DND-41 (cell line): ENCODE measurements at regions not wholly inside any gene's neighbourhood (a gene's known extent, or its start where the extent isn't known, plus 50 kb on each side); places are given as distances from the start of the nearest gene placed in this dataset.

ENCODE experiments used
- ATAC-seq: fragments of 200-7000 bp; cut with Tn5 transposase; 3 replicates; pipeline ENCODE4 v1.9.1; 2021; ENCODE audit warnings: low read depth; ENCODE audit not compliant: insufficient read depth
- DNase-seq: peaks from one replicate; pipeline ENCODE4 v3.0.0-alpha.2; 2020
- H2AFZ ChIP-seq: 2 replicates; pipeline ENCODE4 v1.6.0; 2012; ENCODE audit warnings: low read depth, low read length
- H3K27ac ChIP-seq: 2 replicates; pipeline ENCODE4 v1.5.1; 2012; ENCODE audit warnings: low read length, inconsistent platforms
- H3K27me3 ChIP-seq: fragments of 200-600 bp; sonication (generic); 2 replicates; pipeline ENCODE4 v1.6.0; 2012; ENCODE audit warnings: low read length, mild to moderate bottlenecking, inconsistent platforms; ENCODE audit not compliant: insufficient read depth, poor library complexity
- H3K36me3 ChIP-seq: 2 replicates; pipeline ENCODE4 v1.5.1; 2012; ENCODE audit warnings: low read length, inconsistent platforms; ENCODE audit not compliant: insufficient read depth
- H3K4me1 ChIP-seq: 2 replicates; pipeline ENCODE4 v1.5.1; 2012; ENCODE audit warnings: mild to moderate bottlenecking, low read length; ENCODE audit not compliant: insufficient read depth
- H3K4me2 ChIP-seq: 2 replicates; pipeline ENCODE4 v1.6.0; 2012; ENCODE audit warnings: mild to moderate bottlenecking, moderate library complexity, low read length, inconsistent platforms; ENCODE audit not compliant: insufficient read depth
- H3K4me3 ChIP-seq, 2 experiments: fragments of 200-600 bp in 1 of 2; shearing (Covaris generic) in 1 of 2; 2 replicates each; pipeline ENCODE4 v1.5.1; 2012 to 2016; ENCODE audit warnings: inconsistent platforms in 2 of 2, low read length in 2 of 2, mild to moderate bottlenecking in 2 of 2, low read depth in 1 of 2, moderate library complexity in 1 of 2
- H3K79me2 ChIP-seq: 2 replicates; pipeline ENCODE4 v1.6.0; 2012; ENCODE audit warnings: low read length, inconsistent platforms; ENCODE audit not compliant: insufficient read depth
- H3K9ac ChIP-seq: 2 replicates; pipeline ENCODE4 v1.6.0; 2012; ENCODE audit warnings: low read depth, mild to moderate bottlenecking, inconsistent platforms, low read length, moderate library complexity
- H3K9me3 ChIP-seq: 2 replicates; pipeline ENCODE4 v1.5.1; 2012; ENCODE audit warnings: low read length, moderate library complexity, mild to moderate bottlenecking, inconsistent platforms; ENCODE audit not compliant: insufficient read depth, severe bottlenecking
- H4K20me1 ChIP-seq: 2 replicates; pipeline ENCODE4 v1.6.0; 2012; ENCODE audit warnings: low read length; ENCODE audit not compliant: insufficient read depth
- CTCF ChIP-seq: IDR thresholded peaks from 2 replicates; pipeline ENCODE4 v1.5.1; 2012; ENCODE audit warnings: borderline replicate concordance, low read length, moderate library complexity, mild to moderate bottlenecking; ENCODE audit not compliant: poor library complexity, severe bottlenecking; ENCODE audit errors: extremely low read depth
- EZH2 ChIP-seq: IDR thresholded peaks from 3 replicates; pipeline ENCODE4 v1.6.1; 2012; ENCODE audit warnings: borderline replicate concordance, low read depth, mild to moderate bottlenecking, moderate library complexity, low read length, inconsistent platforms; ENCODE audit not compliant: severe bottlenecking

DNA sequence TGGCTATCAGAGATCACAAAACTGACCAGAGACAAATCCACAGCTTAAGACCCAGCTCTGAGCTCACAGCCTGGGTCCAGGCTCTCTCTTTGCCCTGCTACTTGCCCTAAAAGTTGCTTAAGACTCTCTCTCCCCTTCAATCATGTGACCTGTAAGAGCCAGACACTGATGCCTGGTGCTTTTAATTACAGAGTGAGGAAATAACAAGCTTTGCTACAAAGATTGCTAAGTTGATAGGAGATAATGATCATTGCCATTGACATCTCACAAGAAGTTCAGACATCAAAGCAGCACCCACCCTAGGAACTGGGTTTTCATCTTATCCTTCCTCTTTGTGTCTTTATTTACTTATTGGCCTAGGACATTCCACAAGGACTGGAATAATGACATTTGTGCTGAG lies 125.9 kb upstream of the CD93 start:
- H3K36me3 ChIP-seq: no peaks in the 10 kb centered on the region
- TF ChIP-seq CTCF: no peak
- TF ChIP-seq EZH2: no peak

GRCh38 chr20:23211164-23211563 lies 125.0 kb upstream of the CD93 start:
- no peaks in the 10 kb centered on the region for H4K20me1 ChIP-seq
- ATAC-seq: no peak
- no peaks in the 10 kb centered on the region for H3K36me3 ChIP-seq

More for the DNA sequence above, 125.9 kb upstream of the CD93 start:
- ATAC-seq: 0 out of 3 replicates have a peak, but pooled peaks have one; percentile 40
- Histone ChIP-seq H3K4me2 (no peak overlapping the region), H3K9me3 (no peaks in the 10 kb centered on the region), H3K27ac (no peak overlapping the region), H3K4me1 (peaks cover 14% of the 10 kb centered on the region), H3K27me3 (no peaks in the 10 kb centered on the region), H3K79me2 (no peaks in the 10 kb centered on the region), H4K20me1 (no peaks in the 10 kb centered on the region), H2AFZ (no peak overlapping the region), H3K4me3 (no peak overlapping the region), H3K9ac (no peak overlapping the region)
- no peak for DNase-seq

DNA sequence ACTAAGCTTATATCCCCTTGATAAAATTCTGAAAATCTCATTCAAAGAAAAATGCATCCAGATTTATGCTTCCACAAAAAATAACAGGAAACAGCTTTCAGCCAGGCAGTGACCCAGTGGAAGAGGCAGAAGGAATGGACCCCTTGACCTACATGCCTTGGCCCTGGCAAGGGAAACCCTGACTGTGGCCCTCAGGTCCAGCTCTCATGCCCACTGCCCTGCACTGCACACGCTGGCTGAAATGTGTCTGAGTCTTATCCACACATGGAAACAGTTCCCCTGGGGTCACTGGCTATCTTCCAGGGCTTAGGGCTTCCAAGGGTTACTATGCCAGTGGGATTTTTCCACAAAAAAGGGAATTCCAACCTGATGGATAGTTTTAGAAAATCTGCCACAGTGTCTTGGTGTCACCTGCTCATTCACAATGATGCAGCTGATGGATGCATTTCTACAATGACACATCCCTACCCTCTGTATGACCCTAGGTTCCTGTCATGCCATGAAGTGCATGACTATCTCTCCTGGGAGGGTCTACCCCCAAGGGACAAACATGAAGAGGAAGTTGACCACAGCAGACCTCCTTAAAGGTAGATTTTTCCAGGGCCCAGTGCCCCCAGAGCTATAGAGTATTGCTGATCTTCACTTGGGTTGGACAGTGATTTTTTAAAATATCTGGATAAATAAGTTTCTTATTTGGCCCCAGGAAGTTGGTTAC lies 121.9 kb upstream of the CD93 start:
- H3K9me3 ChIP-seq: no peaks in the 10 kb centered on the region
- H3K27me3 ChIP-seq: no peaks in the 10 kb centered on the region
- no peak overlapping the region for H3K4me2 ChIP-seq
- no peaks in the 10 kb centered on the region for H3K36me3 ChIP-seq
- H3K79me2 ChIP-seq: no peaks in the 10 kb centered on the region
- no peak overlapping the region for H2AFZ ChIP-seq
- no peak overlapping the region for H3K9ac ChIP-seq
- TF ChIP-seq CTCF (no peak), EZH2 (no peak)
- H3K4me1 ChIP-seq: peaks cover 14% of the 10 kb centered on the region
- no peak overlapping the region for H3K4me3 ChIP-seq
- H3K27ac ChIP-seq: no peak overlapping the region
- DNase-seq (no peak), ATAC-seq (no peak)
- H4K20me1 ChIP-seq: no peaks in the 10 kb centered on the region

More at GRCh38 chr20:23211164-23211563, 125.0 kb upstream of the CD93 start:
- Histone ChIP-seq H3K4me2 (no peak overlapping the region), H3K27me3 (no peaks in the 10 kb centered on the region), H3K79me2 (no peaks in the 10 kb centered on the region), H3K4me3 (no peak overlapping the region), H3K27ac (no peak overlapping the region), H2AFZ (no peak overlapping the region), H3K9ac (no peak overlapping the region), H3K9me3 (no peaks in the 10 kb centered on the region), H3K4me1 (peaks cover 14% of the 10 kb centered on the region)
- TF ChIP-seq CTCF (no peak), EZH2 (no peak)
- no peak for DNase-seq
